ENCODE measurements at regions not wholly inside any gene's neighbourhood (a gene's known extent, or its start where the extent isn't known, plus 50 kb on each side); places are given as distances from the start of the nearest gene placed in this dataset.

DNA sequence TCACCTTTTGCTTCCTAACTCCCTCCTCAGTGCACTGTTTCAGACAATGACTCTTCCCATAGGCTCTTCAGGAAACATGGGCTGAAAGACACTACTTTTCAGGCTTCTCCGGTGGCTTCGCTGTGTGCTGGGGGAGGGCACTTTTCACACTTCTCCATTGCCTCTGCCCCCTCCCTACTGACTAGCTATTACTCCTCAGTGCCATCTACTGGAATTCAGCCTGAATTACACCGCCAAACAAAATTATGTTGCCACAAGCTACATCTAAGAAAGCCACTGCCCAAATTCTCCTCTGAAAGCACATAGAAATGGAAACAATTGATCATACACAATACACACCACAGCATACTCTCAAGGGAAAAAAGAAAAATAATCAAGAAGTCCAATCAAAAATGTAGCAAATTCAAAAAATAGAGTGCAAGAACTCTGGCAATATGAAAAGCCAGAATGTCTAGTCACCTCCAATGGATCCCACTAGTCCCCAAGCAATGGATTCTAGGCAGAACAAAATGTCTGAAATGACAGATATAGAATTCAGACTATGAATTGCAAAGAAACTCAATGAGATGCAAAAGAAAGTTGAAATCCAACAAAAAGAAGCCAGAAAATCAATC lies 1139.4 kb upstream of the GYPC start:
- TF ChIP-seq ZNF274 (IDR thresholded peaks at IDR 0.05; ENCODE audit: low read depth, low read length) = no peak
- TF ChIP-seq YY1 (IDR thresholded peaks at IDR 0.05; ENCODE audit: insufficient read depth, insufficient read length) = no peak
